Epidermal melanocyte (primary cell): ENCODE measurements at regions not wholly inside any gene's neighbourhood (a gene's known extent, or its start where the extent isn't known, plus 50 kb on each side); places are given as distances from the start of the nearest gene placed in this dataset.

Experiments used
- DNase-seq: peaks from one replicate; pipeline ENCODE4 v3.0.0; 2011; ENCODE audit warnings: low spot score; ENCODE audit not compliant: insufficient read length

DNA sequence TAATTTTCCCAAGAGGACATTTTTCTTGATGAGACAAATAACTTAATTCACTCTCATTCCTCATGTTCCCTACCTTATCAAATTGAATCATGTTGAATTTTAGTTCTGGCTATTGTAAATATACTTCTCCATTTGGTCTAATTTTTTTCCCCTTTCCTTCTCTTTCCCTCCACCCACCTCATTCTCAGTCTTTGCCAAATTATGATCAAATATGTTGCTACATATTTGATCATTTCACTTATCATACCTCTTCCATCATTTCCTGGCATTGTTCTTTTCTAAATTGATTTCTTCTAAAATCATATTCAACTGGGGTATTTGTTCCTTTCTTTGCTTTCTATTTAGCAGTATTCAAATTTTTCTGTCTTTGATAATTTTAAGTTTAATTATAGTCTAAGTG, 52.3 kb downstream of the HDGFL1 start:
- DNase-seq, result no peak

DNA sequence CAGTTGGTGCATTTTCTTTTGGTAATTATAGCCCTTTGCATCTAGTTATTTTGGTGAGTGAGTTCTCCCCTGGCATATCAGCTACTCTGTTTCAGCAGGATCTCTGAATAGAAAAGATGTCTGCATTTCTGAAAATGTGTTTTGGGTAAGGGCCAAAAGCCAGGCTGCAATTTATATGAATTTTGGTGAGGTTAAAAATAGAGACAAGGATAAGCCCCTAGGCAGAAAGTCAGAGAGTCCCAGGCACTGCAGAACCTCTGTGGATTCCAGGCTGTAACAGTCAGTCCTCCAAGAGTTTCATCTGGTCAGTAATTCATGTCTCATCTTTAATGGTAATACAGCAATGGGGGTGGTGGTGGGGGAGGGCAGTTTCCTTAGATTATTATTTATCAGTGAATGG, 53.0 kb downstream of the HDGFL1 start:
- no peak for DNase-seq

DNA sequence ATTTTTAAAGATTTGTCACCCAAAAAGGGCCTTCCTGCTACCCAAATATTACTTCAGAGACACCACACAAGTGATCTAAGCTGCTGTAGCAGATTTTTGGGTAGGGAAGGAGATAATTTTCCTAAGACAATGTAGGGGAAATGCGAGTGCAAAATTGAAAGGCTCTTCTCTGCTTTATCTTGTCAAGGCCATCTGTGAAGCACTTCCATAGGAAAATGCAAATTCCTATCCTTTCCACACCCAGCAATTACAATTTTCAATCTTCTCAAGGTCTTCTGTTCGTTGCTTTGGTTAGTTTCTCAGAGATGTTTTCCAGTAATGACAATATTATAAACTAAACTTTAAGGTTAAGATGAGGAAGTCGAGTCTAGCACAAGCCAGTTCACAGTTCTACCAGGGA, 53.4 kb downstream of the HDGFL1 start:
- DNase-seq, result no peak

DNA sequence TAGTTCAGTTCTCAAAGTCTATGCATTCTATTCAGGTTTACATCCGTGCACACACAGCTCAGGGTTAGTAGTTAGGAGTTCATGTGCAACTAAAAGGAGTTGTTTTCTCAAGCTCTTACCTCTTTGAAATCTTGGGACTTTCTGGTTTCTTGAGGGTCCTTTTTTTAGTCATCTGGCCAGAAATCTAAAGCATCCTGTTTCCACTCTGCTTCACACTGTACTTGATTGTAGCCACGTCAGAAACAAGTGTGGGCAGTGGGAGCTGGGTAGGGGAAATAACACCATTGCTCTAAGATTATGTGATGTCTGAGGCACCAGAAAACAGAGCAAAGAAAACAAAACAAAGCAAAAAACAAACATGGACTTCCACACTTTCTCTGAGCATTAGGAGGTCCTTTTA, 58.3 kb downstream of the HDGFL1 start:
- DNase-seq, result no peak

DNA sequence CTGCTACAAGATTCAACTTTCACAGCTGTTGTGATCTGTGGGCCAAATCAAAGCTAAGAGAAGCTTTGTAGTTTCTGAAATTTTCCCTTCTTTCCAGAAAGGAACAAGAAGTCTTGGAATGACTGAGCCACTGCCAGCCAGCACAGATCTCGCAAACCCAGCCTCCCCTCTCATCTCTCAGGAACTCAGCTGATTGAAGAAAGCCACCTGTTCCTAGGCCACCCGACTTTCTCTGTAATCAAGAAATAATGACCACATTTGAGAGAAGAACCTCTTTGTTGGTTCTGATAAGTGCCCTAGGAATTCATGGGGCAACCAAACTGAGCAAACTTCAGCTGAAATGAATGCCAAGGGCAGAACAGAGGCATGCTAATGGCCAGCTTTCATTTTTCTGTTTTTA, 61.7 kb downstream of the HDGFL1 start:
- no peak for DNase-seq

DNA sequence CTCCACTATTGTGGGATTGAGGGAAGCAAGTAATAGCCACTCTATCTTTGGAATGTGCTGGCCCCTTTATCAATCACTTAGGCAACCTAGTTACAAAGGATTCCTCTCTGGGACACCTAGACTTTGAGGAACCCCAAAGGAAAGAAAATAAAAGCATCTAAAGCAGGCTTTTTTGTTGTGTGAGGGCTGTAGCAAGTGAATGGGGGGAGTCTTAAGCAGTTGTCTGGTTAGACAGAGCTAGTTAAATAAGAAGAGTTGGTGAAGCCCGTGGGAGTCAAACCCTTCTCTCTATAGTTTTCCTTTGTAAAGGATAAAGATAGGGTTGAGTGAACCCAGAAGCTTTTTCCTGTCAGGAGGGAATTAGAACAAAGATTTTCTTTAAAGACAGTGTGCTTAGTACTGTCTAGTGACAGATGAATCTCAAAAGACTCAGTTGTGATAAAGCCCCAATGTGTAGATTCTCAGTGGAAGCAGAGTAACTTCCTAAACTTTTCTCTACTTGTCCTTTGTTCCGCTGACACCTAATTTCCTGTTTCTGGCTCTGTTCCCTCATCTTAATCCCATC, 63.3 kb downstream of the HDGFL1 start:
- DNase-seq, result no peak

DNA sequence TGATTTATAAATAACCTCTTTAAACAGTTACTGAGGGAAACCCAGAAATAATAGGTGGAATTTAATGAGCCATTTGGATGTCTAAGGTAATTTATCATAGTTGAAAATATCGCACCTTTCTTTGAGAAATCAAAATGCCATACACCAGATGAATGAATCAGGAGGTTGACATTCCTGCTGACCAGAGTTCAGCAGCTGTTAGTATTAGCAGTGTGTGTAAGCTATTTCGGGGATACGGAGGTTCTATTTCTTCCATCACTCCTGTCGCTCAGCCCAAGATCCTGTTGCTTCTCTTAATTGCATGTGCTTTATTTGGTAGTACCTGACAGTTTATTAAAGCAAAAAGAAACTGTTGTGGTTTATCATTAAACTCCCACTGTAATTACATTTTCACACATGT, 67.1 kb downstream of the HDGFL1 start:
- DNase-seq, result no peak

DNA sequence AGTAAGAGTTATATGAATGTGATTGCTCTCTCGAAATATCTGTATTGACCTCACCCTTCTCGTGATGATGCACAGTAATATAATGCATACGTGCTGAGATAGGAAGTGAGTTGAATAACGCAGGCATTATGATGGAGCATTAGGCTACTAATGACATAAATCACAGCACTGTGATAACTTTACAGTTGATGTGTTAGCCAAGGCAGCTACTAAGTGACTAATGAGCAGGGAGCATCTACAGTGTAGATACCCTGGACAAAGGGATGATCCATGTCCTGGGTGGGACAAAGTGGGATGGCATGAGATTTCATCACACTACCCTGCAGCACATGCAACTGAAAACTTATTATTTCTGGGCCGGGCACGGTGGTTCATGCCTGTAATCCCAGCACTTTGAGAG, 68.4 kb downstream of the HDGFL1 start:
- no peak for DNase-seq

DNA sequence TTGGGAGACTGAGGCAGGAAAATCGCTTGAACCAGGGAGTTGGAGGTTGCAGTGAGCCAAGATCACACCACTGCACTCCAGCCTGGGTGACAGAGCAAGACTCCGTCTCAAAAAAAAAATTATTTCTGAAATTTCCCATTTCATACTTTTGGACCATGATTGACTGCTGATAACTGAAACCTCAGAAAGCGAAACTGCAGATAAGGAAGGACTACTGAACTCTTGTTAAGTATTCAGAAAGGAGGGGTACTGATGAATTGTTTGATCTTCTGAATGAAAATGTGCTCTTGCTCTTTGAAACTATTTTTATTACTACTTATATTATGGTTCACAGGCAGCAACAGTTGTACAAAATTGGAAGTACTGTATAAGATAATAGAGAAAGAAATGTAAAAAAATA, 69.0 kb downstream of the HDGFL1 start:
- no peak for DNase-seq

DNA sequence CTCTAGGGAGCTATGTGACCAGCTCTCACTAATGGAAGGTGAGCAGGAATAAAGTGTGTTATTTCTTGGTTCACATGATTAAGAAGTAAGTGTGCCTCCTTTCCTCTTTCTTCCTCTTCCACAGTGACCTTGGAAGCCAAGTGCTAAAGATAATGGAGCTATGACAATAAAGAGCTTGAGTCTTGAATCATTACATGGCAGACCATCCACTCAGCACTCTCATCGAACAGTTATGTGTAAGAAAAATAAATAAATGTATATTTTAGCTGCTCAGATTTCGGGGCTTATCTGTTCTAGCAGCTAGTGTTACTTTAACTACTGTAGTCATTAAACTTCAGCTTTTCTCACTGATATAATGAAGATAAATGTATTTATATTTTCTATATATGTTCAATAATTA, 72.9 kb downstream of the HDGFL1 start:
- DNase-seq, result no peak

DNA sequence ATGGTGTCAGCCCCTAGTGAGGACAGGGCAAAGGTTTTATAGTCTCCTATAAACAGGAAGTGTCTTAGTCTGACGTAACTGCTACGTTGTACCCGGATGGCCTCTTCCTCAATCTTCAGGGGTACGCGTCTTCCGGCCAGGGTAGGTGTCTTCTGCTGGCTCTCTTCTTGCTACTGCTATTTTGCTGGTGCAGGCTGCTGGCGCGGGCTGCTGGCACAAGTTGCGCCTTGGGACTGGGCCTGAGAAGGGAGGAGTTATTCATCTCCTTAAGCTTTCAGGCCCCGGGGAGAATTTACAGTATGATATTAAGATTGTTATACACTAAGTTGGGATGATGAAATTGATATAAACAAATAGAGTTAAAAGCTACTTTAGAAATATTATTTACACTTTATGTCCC, 74.4 kb downstream of the HDGFL1 start:
- no peak for DNase-seq

DNA sequence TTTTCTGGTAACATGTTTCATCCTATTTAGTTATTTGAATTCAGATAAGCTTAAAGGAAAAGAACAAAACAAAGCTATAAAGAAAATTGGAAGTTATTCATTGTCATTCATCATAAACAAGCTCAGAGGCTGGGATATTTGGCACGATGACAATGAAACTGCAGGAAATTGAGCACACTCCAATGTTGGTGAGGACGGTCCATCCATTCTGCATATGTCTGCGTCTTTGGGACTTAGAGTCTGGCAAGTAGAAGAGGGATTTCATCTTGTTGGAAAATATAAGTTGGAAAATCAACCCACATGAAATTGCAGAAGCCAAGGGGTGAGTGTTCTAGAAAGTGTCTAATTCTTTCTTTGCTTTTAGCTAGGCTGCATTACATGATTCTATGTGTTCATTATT, 78.4 kb downstream of the HDGFL1 start:
- DNase-seq, result no peak

DNA sequence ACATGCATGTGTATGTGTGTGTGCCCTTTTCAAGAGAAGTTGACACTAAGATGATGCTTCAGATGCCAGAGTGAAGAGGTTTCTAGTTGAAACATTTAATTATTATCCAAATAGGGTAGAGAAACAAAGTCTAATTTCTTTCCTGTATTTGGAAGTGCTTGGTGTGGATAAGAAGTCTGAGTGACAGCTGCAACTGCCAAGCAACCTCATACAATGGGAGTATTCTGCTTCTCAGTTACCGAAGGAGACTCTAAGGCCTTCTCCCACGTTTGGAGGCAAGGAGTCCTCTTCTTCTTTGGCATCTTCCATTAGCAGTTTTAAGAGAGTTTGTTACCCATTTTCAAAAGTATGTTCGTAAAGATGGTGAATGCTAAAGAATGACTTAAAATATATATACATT, 82.4 kb downstream of the HDGFL1 start:
- DNase-seq, result no peak

DNA sequence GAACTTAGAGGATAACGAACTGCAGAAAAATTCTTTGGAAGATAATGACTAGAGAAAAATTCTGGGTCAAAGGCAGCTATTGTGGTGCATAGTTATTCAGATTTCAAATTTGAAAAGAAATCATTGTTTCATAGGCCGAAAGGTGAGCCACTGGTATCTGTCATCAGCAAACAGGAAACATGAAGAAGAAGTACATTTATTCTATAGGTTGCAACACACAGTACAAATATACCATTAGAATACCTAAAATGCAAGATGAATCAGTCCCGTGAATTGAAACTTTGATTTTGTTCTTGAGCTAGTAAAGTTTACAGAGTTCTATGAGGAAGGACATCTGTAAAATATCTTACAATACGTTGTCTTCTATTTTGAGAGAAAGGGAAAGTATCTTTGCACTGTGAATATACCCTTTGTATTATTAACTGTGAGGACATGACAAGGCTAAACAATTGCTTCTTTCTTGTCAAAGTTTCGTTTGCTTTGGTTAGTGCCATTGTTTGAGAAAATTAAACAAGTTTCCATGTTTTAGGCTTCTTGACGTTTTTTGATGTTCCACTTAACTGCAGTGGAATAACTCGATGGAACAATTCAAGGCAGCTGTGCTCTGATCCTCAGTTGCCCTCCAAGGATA, 84.7 kb downstream of the HDGFL1 start:
- DNase-seq, result peak; percentile 46

DNA sequence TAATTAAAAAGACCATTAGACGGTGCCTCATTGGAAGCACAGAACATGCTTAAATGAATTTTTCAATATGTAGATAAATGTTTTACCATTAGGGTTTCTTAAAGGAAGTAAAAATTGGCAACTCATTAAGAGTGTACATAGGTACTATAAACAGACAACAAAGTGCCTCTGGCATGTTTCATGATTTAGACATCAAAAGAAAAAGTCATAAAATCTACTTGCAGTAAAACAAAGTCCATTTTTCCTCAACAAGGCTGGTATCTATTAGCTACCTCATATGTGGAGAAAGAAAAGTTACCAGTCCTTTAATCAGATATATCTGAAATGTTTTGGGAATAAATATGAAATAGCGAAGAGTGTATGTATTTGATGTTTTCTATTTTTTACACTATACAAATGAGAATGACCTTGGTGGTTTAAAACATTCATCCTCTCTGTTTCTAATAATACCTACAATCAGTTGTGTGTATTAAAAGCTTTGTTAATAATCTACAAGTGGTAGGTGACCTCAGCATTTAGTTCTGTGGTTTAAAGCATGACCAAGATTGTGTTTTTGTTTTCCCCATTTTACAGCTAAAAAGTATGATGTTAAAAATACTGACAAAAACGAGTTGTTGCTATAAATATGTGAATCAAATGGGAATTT, 87.5 kb downstream of the HDGFL1 start:
- DNase-seq, result no peak

DNA sequence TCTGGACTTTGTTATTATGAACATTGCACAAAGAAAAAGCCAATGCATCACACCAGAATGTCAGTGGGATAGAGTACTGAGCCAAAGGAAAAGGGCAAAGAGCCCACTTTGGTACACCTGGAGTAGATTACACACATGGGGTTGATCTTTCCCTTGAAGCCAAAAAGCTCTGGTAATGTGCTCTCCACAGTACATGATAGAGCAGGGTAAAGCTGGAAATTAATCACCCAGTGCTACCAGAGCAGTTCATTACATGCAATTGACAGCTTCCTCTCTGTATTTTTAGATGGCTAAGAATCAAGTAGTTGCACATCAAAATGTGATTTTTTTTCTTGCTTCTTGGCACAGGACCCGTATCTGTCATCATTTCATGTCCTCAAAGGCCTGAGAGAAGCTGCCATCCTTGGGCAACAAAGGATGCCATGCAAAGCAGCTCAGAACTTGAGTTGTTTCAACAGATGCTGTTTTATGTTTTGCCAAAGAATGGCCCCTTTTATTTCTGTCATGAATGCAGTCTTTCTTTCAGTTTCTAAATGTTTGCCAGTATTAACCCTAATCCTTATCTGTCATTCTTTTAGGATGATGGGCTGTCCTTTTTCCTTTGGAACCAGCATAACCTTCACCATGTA, 88.1 kb downstream of the HDGFL1 start:
- DNase-seq, result peak; percentile 58

DNA sequence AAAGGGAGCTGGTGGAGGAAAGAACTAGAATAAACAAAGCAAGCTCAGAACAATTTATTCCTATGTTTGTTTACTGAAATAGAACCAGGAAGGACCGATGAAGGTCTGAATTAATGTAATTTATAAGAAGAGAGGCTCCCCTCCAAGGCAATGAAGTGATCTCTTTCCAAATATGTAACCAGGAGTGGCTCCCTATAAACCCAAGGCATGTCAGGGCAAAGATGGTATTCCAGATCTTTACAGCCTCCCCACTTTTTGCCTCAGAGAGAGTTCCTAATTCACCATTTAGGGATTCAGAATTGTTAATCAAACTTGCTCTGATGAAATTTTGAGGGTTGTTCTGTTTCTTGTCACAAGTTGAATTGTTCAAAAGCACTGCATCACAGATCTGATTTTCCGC, 88.8 kb downstream of the HDGFL1 start:
- DNase-seq, result no peak

DNA sequence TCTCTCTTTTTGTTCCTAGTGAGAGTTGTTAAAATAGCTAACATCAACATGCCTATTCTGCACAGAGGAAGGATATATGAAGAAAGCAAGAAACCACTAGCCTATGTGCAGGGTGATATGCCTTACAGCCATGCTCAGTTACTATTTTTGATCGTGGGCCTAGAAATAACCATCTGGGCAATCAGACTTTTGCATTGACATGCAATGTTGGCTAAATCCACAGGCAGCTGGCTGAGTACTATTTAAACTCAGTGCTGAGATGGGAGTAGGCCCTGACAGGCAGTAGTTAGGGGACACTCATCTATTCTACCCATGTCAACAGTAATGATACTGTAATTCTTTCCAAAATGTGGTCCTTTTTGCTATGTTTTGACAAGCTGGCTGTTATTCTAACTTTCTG, 89.6 kb downstream of the HDGFL1 start:
- no peak for DNase-seq

DNA sequence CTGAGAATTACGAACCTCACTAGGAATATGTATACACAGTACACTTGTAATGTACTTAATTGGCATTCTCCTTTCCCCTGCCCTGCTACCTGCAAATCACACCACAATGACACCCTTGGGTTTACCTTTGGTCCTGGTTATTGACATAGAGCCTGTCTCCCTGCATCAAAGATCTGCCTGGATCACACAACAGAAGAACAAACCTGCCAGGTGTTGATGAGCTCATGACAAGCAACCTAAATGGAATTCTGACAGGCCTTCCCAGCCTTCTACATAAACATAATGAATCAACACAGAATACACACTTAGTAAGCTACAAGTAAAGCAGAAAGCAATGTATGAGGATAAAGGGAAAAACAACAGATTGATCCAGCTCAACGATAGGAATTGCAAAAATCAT, 95.6 kb downstream of the HDGFL1 start:
- no peak for DNase-seq

DNA sequence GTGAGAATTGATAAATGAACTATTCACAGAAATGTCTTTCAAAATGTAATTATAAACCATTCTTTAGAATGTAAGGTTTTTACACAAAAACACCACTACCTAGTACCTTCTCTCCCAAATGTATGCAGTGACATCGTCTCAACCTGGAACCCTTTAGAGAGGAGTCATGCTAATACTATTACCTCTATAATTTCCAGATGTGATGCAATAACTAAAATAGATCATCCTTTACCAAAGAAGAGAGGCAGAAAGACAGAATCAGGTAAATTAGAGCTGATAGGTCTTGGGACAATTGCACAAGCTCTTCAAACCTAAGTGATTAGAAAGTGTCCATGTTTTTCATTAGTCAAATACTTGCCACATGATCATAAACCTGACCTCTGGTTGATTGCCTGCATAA, 96.7 kb downstream of the HDGFL1 start:
- no peak for DNase-seq

DNA sequence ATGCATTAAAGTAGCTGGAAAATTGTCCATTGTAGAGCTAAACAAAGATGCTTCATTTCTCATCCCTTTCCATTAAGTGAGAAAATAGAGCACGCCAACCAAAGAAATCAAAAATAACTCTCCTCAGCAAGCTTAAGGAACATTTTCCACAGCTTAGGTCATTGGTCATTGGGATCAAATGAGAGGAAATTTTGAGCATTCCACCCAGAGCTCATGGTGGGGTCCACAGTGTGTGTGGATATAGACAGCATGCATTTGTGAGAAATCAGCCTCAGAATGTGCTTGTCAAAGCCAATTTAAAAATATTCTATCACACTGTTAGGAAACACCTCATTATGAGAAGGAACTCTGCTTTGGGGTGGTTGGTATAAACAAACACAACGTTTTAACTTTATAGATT, 97.2 kb downstream of the HDGFL1 start:
- DNase-seq, result no peak

DNA sequence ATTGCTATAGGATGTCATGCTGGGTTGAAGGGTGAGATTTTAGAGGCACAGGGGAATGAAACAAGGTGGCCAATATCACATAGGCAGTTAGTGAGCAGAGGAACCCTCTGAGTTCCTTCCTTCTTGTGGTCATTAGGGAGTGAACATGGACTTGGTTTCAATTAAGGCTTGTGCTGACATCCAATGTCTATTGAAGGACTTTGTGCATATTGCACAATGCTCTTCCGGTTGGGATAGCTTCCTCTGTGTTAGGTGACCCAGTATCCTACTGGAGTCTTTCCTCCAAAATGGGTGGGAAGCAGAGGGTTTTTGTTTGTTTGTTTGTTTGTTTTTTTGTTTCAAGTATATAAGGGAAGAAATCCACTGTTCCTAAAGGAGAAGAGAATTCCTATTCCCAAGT, 98.5 kb downstream of the HDGFL1 start:
- DNase-seq, result no peak

DNA sequence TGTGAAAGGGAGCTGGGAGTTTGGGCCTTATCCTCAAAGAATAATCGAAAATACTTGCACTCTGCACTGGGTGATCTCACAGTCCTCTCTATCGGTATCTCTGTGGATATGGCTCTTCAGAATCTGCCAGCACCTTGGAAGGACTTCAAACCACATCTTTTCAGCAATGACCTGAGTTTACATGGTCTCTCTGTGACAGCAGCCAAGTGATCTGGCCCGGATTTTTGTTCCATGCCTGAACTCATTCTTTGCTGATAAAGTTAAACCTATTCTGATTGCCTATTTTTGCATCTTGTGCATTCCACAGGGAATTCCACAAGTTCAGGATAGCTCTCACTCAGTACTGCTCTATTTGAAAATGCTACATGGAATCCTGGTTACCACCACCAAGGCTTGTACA, 98.9 kb downstream of the HDGFL1 start:
- DNase-seq, result no peak
